ENCODE measurements at regions not wholly inside any gene's neighbourhood (a gene's known extent, or its start where the extent isn't known, plus 50 kb on each side); places are given as distances from the start of the nearest gene placed in this dataset.

- in situ Hi-C loops (cut with MboI; ENCODE audit: low sequenced_read_pairs) = no loop called here
Measured at GRCh38 chr3:182609575-182610156, 183.6 kb upstream of the ATP11B start.

- in situ Hi-C loops (cut with MboI; ENCODE audit: low sequenced_read_pairs) = no loop called here
Measured at GRCh38 chr3:182612332-182612731, 181.0 kb upstream of the ATP11B start.

GRCh38 chr3:182617500-182617899 is 175.8 kb upstream of the ATP11B start:
- in situ Hi-C loops (cut with MboI; ENCODE audit: low sequenced_read_pairs) = no loop called here

GRCh38 chr3:182618085-182618732 is 175.1 kb upstream of the ATP11B start:
- in situ Hi-C loops (cut with MboI; ENCODE audit: low sequenced_read_pairs) = no loop called here

GRCh38 chr3:182618981-182619591 is 174.2 kb upstream of the ATP11B start:
- in situ Hi-C loops (cut with MboI; ENCODE audit: low sequenced_read_pairs) = no loop called here

GRCh38 chr3:182620723-182621434 is 172.4 kb upstream of the ATP11B start:
- in situ Hi-C loops (cut with MboI; ENCODE audit: low sequenced_read_pairs) = no loop called here

GRCh38 chr3:182621435-182622240 is 171.7 kb upstream of the ATP11B start:
- in situ Hi-C loops (cut with MboI; ENCODE audit: low sequenced_read_pairs) = no loop called here

- in situ Hi-C loops (cut with MboI; ENCODE audit: low sequenced_read_pairs) = no loop called here
Measured at GRCh38 chr3:182622241-182622545, 171.1 kb upstream of the ATP11B start.

- in situ Hi-C loops (cut with MboI; ENCODE audit: low sequenced_read_pairs) = no loop called here
Measured at GRCh38 chr3:182626484-182627467, 166.5 kb upstream of the ATP11B start.

GRCh38 chr3:182628531-182628930 is 164.8 kb upstream of the ATP11B start:
- in situ Hi-C loops (cut with MboI; ENCODE audit: low sequenced_read_pairs) = no loop called here

GRCh38 chr3:182629521-182629920 is 163.8 kb upstream of the ATP11B start:
- in situ Hi-C loops (cut with MboI; ENCODE audit: low sequenced_read_pairs) = no loop called here

- in situ Hi-C loops (cut with MboI; ENCODE audit: low sequenced_read_pairs) = no loop called here
Measured at GRCh38 chr3:182631183-182632076, 161.9 kb upstream of the ATP11B start.

GRCh38 chr3:182632077-182632393 is 161.3 kb upstream of the ATP11B start:
- in situ Hi-C loops (cut with MboI; ENCODE audit: low sequenced_read_pairs) = no loop called here

GRCh38 chr3:182633186-182633585 is 160.1 kb upstream of the ATP11B start:
- in situ Hi-C loops (cut with MboI; ENCODE audit: low sequenced_read_pairs) = no loop called here

GRCh38 chr3:182636646-182637045 is 156.7 kb upstream of the ATP11B start:
- in situ Hi-C loops (cut with MboI; ENCODE audit: low sequenced_read_pairs) = no loop called here

GRCh38 chr3:182637350-182638110 is 155.8 kb upstream of the ATP11B start:
- in situ Hi-C loops (cut with MboI; ENCODE audit: low sequenced_read_pairs) = no loop called here

GRCh38 chr3:182644013-182644412 is 149.3 kb upstream of the ATP11B start:
- in situ Hi-C loops (cut with MboI; ENCODE audit: low sequenced_read_pairs) = no loop called here

- in situ Hi-C loops (cut with MboI; ENCODE audit: low sequenced_read_pairs) = no loop called here
Measured at GRCh38 chr3:182644790-182645433, 148.4 kb upstream of the ATP11B start.

All from HL-60/S4 treated with phorbol 12-myristate 13-acetate at 8.2 ng/mL for 4 days and 3 days (cell line).